Thymus (tissue), 11 donors: ENCODE measurements at regions not wholly inside any gene's neighbourhood (a gene's known extent, or its start where the extent isn't known, plus 50 kb on each side); places are given as distances from the start of the nearest gene placed in this dataset.

Source experiments
- DNase-seq, 9 donors: peaks; one replicate each; pipeline ENCODE4 v3.0.0-alpha.2; 2013; ENCODE audit warnings: low spot score in 9 of 9, low read depth in 6 of 9, missing footprints in 1 of 9
- H3K27ac ChIP-seq, 2 donors: one replicate each; pipeline ENCODE4 v1.5.1; 2013; ENCODE audit warnings: control low read depth in 1 of 2, low read depth in 1 of 2, low read length in 1 of 2, mild to moderate bottlenecking in 1 of 2, moderate library complexity in 1 of 2
- H3K27me3 ChIP-seq, 2 donors: one replicate each; pipeline ENCODE4 v1.5.1; 2013; ENCODE audit warnings: low read length in 1 of 2; ENCODE audit not compliant: control insufficient read depth in 2 of 2, insufficient read depth in 1 of 2
- H3K36me3 ChIP-seq, 2 donors: one replicate each; pipeline ENCODE4 v1.5.1; 2013; ENCODE audit warnings: low read length in 1 of 2, mild to moderate bottlenecking in 1 of 2, moderate library complexity in 1 of 2; ENCODE audit not compliant: control insufficient read depth in 2 of 2, insufficient read depth in 2 of 2
- H3K4me1 ChIP-seq, 2 donors: one replicate each; pipeline ENCODE4 v1.5.1; 2013; ENCODE audit warnings: low read length in 2 of 2; ENCODE audit not compliant: control insufficient read depth in 2 of 2, insufficient read depth in 2 of 2
- H3K4me3 ChIP-seq, 2 donors: one replicate each; pipeline ENCODE4 v1.5.1; 2013; ENCODE audit warnings: low read length in 2 of 2, control low read depth in 1 of 2, mild to moderate bottlenecking in 1 of 2
- H3K9me3 ChIP-seq, 2 donors: one replicate each; pipeline ENCODE4 v1.5.1; 2013; ENCODE audit warnings: low read length in 1 of 2, mild to moderate bottlenecking in 1 of 2; ENCODE audit not compliant: control insufficient read depth in 2 of 2, insufficient read depth in 1 of 2
- WGBS: extraction: QIAGEN DNeasy Blood & Tissue Kit; methylation state at CpG from one replicate; pipeline ENCODE4 v1.1.7; 2013; 5-methylcytosine and 5-hydroxymethylcytosine counted together
- donor health status: healthy.

DNA sequence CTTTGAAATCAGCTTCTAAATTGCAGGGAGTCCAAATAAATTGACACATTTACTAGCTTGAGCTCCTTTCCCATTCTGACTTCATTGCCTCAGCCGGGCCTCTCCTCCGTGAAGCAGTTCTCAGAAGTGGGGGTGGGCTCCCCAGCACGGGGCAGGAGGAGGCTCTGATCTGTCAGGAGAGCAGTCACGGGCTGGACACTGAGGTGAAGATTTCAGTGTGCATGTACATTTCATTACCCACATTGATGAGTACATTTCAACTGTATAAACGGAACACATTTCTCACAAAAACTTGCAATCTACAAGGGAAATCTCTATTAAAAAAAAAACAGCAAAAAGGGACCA lies 195.9 kb downstream of the SEMA6A start:
- Histone ChIP-seq H3K4me3 (no peak overlapping the region), H3K9me3 (no peaks in the 10 kb centered on the region), H3K36me3 (no peaks in the 10 kb centered on the region), H3K27me3 (no peaks in the 10 kb centered on the region), H3K4me1 (no peaks in the 10 kb centered on the region), H3K27ac (no peak overlapping the region)
- WGBS, result 97% methylated on average over 5 of the region's 5 CpGs
- DNase-seq, result no peak

DNA sequence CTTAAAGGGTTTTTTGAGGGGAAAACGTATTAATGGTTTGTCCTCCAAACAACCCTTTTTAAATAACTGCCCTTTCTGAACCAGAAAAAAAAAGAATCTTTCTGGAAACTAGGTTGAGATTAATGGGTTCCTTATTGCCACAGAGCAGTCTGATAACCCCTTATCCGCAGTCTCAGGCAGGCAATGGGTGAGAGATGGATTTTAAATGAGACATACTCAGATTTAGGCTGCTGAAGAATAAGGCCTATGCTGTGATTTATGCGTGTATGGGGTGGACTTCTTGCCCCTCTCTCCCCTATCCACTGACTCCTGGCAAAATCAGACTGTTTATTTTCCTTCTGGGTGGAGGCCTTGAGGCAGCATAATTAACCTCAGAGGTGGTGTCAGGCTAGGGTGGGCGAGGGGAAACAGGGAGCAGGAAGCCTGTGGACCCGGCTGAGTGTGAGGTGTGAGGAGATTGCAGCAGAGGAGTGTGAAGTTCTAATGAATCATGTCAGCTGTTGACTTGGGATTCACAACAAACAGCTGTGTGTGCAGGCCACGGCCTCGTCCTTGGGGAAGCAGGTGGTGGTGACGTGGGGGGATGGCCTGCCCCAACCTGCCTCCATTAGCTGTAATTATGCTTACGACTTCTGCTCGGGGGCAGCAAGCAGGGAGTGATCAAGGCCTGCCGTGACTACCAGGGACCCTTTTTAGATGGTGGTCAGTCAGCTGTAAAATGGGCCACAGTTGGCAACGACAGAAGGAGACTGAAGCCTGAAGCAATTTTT lies 196.4 kb downstream of the SEMA6A start:
- Histone ChIP-seq H3K36me3 (no peaks in the 10 kb centered on the region), H3K27ac (no peak overlapping the region), H3K9me3 (no peaks in the 10 kb centered on the region), H3K27me3 (no peaks in the 10 kb centered on the region), H3K4me3 (no peak overlapping the region), H3K4me1 (no peaks in the 10 kb centered on the region)
- 86% methylated on average over 12 of the region's 12 CpGs for WGBS
- DNase-seq, result no peak

DNA sequence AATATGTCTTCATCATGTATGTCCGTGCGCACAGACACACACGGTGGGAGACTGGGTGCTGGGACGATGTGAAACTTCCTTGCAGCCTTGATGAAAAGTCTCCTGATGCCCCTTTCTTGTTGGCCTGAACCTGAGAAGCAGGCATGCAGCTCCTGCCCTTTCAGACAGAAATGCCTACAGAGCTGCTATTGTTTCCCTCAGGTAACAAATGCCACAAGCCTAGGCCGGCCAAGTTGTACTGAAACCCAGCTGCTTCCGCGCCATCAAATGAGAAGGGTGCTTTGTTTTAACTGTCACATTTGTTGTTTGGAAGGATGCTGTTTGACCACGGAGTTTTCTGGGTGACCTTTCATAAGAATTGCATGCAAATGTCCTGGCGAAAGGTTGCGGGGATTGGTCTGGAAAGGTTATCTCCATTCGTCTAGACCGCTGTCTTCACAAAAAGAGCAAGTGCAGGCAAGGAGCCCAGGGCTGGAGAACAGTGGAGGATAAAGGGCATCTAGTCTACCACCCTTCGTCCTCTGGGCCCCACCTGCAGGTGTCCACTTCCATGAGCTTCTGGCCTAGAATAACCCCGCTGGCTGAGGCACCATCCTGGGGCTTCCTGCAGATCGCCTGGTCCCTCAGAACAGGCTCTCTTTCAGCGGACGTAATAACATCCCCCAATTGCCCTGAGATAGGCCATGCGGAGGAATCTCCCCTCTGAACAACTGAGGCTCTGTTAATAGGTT lies 197.2 kb downstream of the SEMA6A start:
- DNase-seq, result no peak
- Histone ChIP-seq H3K4me1 (peaks cover 0 to 3% of the 10 kb centered on the region in 2 donors), H3K27me3 (no peaks in the 10 kb centered on the region), H3K4me3 (no peak overlapping the region), H3K27ac (no peak overlapping the region), H3K9me3 (no peaks in the 10 kb centered on the region), H3K36me3 (no peaks in the 10 kb centered on the region)
- WGBS, result 93% methylated on average over 18 of the region's 18 CpGs

DNA sequence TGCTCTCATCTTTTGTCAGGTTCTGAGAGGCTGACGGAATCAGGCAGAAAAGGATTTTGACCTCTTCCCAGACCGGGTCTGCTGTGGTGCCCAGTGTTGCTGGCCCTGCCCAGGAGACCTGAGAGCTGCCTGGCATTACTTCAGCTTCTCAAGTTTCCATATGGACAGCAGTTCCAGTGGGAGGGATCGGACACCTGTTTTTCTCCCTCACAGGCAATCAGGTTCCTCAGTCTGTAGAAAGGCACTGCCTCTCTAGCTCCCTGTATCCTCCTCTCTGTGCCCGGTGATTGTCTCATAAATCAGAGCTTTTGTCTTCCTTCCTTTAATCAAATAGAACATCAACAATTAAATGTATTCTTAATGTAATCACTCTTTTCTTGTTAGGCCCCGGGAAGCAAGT lies 198.7 kb downstream of the SEMA6A start:
- no peaks in the 10 kb centered on the region for H3K36me3 ChIP-seq
- 95% methylated on average over 5 of the region's 5 CpGs for WGBS
- no peak overlapping the region for H3K27ac ChIP-seq
- peaks cover 0 to 4% of the 10 kb centered on the region in 2 donors for H3K4me1 ChIP-seq
- H3K9me3 ChIP-seq, result no peaks in the 10 kb centered on the region
- no peaks in the 10 kb centered on the region for H3K27me3 ChIP-seq
- H3K4me3 ChIP-seq, result no peak overlapping the region
- no peak for DNase-seq

DNA sequence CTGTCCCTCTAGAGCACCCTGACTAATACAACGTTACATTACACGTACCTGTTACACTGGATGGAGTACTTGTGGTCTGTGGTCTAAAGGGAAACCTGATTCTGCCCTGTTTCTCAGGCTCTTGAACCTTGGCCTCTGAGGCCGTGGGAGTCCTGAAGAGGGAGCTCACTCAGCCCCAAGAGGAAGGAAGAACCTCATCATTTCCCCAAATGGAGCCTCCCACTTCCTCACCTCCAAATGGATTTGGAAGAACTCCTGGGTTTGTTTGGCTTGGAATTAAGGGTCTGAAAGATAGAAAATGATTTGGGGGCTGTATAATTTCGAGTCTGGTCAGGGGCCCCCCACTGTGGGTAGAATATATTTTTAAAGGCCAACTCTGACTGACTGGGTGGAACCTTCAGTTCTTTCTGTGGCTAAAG lies 200.2 kb downstream of the SEMA6A start:
- peaks cover 0 to 12% of the 10 kb centered on the region in 2 donors for H3K4me1 ChIP-seq
- no peak overlapping the region for H3K4me3 ChIP-seq
- no peak overlapping the region for H3K27ac ChIP-seq
- no peaks in the 10 kb centered on the region for H3K9me3 ChIP-seq
- no peaks in the 10 kb centered on the region for H3K27me3 ChIP-seq
- 92% methylated on average over 4 of the region's 4 CpGs for WGBS
- no peak for DNase-seq
- no peaks in the 10 kb centered on the region for H3K36me3 ChIP-seq

DNA sequence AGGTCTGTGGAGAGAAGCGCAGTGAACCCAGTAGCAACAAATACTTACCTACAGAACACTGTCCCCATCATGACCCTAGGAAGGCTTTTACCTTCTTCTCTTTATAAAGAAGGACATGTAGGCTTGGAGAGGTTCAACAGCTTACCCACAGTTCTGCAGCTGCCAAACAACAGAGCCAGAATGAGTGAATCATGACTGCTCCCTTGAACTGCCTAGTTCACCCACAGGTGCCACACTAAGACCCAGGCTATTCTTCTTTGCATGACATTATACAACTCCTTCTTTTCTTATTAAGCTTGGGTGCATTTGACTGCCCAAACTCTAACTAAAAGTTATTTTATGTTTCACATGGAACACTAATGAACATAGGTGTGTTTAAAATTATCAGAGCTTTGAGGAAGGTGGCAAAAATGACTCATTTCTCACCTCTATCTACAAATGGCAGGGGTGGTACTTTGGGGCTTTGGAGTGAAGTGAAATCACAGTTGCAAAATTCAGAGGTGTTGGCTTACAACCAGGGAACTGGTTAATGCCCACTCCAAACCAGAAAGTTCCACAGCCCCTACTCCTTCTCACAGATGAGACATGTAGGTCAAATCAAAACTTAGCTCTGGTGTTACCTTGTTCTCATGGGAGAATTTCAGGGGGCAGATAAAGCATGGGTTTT lies 201.6 kb downstream of the SEMA6A start:
- no peaks in the 10 kb centered on the region for H3K27me3 ChIP-seq
- H3K9me3 ChIP-seq, result no peaks in the 10 kb centered on the region
- no peak overlapping the region for H3K27ac ChIP-seq
- H3K4me1 ChIP-seq, result peaks cover 0 to 12% of the 10 kb centered on the region in 2 donors
- H3K36me3 ChIP-seq, result no peaks in the 10 kb centered on the region
- no peak for DNase-seq
- H3K4me3 ChIP-seq, result no peak overlapping the region
- WGBS, result 100% methylated on average over 1 of the region's 1 CpG

DNA sequence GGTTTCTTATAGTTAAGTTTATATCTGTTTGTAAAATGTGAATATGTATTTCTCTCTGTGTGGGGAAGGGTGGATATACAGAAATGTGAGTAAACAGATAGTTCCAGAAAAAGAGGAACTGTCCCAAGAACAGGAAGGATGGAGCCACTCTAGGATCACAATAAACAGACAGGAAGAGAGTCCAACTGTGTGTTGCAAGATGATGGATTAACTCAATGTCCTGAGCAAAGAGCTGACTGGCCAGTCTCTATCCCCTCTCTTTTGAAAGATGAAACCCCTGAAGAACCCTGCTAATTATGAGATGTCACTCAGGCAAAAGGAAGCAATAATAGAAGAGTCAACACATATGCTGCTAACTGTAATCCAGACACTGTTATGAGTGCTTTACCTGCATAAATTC lies 202.7 kb downstream of the SEMA6A start:
- no peaks in the 10 kb centered on the region for H3K36me3 ChIP-seq
- peaks cover 0 to 12% of the 10 kb centered on the region in 2 donors for H3K4me1 ChIP-seq

DNA sequence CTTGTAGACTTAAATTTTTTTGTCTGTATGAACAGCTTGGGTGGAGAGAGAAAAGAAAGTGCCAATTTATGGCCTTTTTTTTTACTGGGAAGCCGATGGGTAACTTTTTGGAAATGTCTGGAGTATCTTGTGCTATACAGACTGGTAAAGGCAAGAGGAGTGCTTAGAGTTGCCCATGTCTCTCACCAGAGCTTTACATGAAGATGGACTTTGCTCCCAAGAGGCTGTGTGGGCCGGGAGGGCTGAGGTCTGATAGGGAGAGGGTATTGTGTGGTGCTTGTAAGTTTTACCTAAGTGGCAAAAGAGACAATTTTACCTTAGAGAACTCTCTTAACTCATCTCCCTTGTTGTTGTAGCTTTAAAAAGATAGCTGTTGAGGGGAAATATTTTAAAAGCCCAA lies 203.2 kb downstream of the SEMA6A start:
- no peaks in the 10 kb centered on the region for H3K36me3 ChIP-seq
- no peak for DNase-seq
- no peak overlapping the region for H3K4me3 ChIP-seq
- H3K4me1 ChIP-seq, result peaks cover 0 to 12% of the 10 kb centered on the region in 2 donors
- 57% methylated on average over 2 of the region's 2 CpGs for WGBS
- H3K27ac ChIP-seq, result no peak overlapping the region
- no peaks in the 10 kb centered on the region for H3K9me3 ChIP-seq
- no peaks in the 10 kb centered on the region for H3K27me3 ChIP-seq

More for the DNA sequence above, 202.7 kb downstream of the SEMA6A start:
- no peaks in the 10 kb centered on the region for H3K27me3 ChIP-seq
- H3K9me3 ChIP-seq, result no peaks in the 10 kb centered on the region
- H3K27ac ChIP-seq, result no peak overlapping the region
- H3K4me3 ChIP-seq, result no peak overlapping the region
- DNase-seq, result no peak

DNA sequence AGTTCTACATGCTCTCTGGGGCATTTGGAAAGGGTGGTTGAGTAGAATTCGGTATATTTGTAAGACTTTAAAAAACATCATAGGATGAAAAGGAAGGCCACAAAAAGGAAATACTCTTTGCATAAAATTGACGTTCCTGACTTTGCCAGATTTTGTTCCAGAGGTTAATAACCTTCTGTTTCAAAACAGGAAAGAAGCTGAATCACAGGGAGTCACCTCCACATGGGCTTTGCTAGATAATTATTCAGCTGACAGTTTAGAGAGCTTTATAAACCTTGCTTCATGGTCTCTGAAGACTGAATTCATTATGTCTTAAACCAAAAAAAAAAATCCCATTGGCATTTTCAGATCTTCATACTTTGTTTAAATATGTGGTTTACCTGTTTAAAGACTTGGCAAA lies 203.7 kb downstream of the SEMA6A start:
- no peak for DNase-seq
- Histone ChIP-seq H3K27ac (no peak overlapping the region), H3K27me3 (no peaks in the 10 kb centered on the region), H3K36me3 (no peaks in the 10 kb centered on the region), H3K9me3 (no peaks in the 10 kb centered on the region), H3K4me3 (no peak overlapping the region), H3K4me1 (peaks cover 0 to 12% of the 10 kb centered on the region in 2 donors)
- WGBS, result 18% methylated on average over 2 of the region's 2 CpGs
